CD14-positive monocyte (primary cell): ENCODE measurements at regions not wholly inside any gene's neighbourhood (a gene's known extent, or its start where the extent isn't known, plus 50 kb on each side); places are given as distances from the start of the nearest gene placed in this dataset.

Experiments used
- DNase-seq, 3 donors: peaks; one replicate each; pipeline ENCODE4 v3.0.0-alpha.2; 2011 to 2022
- H2AFZ ChIP-seq: 2 replicates; pipeline ENCODE4 v1.6.0; 2012; ENCODE audit warnings: mild to moderate bottlenecking, low read depth, low read length, inconsistent platforms; ENCODE audit not compliant: insufficient read depth, poor library complexity, severe bottlenecking
- H3K27ac ChIP-seq, 2 donors: 1 replicate in 1 of 2; 2 replicates in 1 of 2; pipeline ENCODE4 v1.5.1; 2012 to 2013; ENCODE audit warnings: low read length in 2 of 2, control low read depth in 1 of 2, inconsistent platforms in 1 of 2, low read depth in 1 of 2, mild to moderate bottlenecking in 1 of 2
- H3K27me3 ChIP-seq, 2 donors: one replicate each; pipeline versions ENCODE4 v1.6.0 to v1.6.1; 2011 to 2013; ENCODE audit warnings: low read length in 2 of 2; ENCODE audit not compliant: control insufficient read depth in 2 of 2, insufficient read depth in 2 of 2
- H3K36me3 ChIP-seq, 2 donors: replicated peaks in 1 of 2; 1 replicate in 1 of 2; 2 replicates in 1 of 2; pipeline versions ENCODE4 v1.5.1 to v1.6.1; 2012 to 2013; ENCODE audit warnings: low read length in 2 of 2, control low read depth in 1 of 2, inconsistent platforms in 1 of 2, mild to moderate bottlenecking in 1 of 2; ENCODE audit not compliant: insufficient read depth in 2 of 2, control insufficient read depth in 1 of 2
- H3K4me1 ChIP-seq, 2 donors: 1 replicate in 1 of 2; 2 replicates in 1 of 2; pipeline versions ENCODE4 v1.5.1 to v1.6.1; 2012 to 2013; ENCODE audit warnings: low read length in 2 of 2, control low read depth in 1 of 2, inconsistent platforms in 1 of 2, mild to moderate bottlenecking in 1 of 2, moderate library complexity in 1 of 2; ENCODE audit not compliant: insufficient read depth in 2 of 2, control insufficient read depth in 1 of 2
- H3K4me2 ChIP-seq: replicated peaks from 2 replicates; pipeline ENCODE3; 2012; ENCODE audit warnings: low read length, moderate library complexity, mild to moderate bottlenecking; ENCODE audit not compliant: poor library complexity, severe bottlenecking; ENCODE audit errors: extremely low read depth
- H3K4me3 ChIP-seq, 3 experiments: fragments of 200-600 bp in 1 of 3; sonication (generic) in 1 of 3; replicated peaks in 1 of 3; 1 replicate in 2 of 3; 2 replicates in 1 of 3; pipeline ENCODE4 v1.5.1; 2011 to 2013; ENCODE audit warnings: low read length in 3 of 3, mild to moderate bottlenecking in 3 of 3, control low read depth in 2 of 3, low read depth in 2 of 3, inconsistent platforms in 1 of 3, moderate library complexity in 1 of 3
- H3K79me2 ChIP-seq: 2 replicates; pipeline ENCODE4 v1.6.0; 2012; ENCODE audit warnings: mild to moderate bottlenecking, control low read depth, inconsistent platforms, low read length, moderate library complexity; ENCODE audit not compliant: insufficient read depth
- H3K9ac ChIP-seq: 2 replicates; pipeline ENCODE4 v1.6.0; 2017; ENCODE audit warnings: low read length, mild to moderate bottlenecking; ENCODE audit not compliant: insufficient read depth, poor library complexity, severe bottlenecking
- H3K9me3 ChIP-seq, 2 donors: replicated peaks in 1 of 2; 1 replicate in 1 of 2; 2 replicates in 1 of 2; pipeline versions ENCODE4 v1.5.1 to v1.6.1; 2012 to 2013; ENCODE audit warnings: low read length in 2 of 2, control low read depth in 1 of 2; ENCODE audit not compliant: control insufficient read depth in 1 of 2, insufficient read depth in 1 of 2
- H4K20me1 ChIP-seq: 2 replicates; pipeline ENCODE4 v1.6.0; 2012; ENCODE audit warnings: mild to moderate bottlenecking, low read length, control low read depth, moderate library complexity; ENCODE audit not compliant: insufficient read depth
- H3K27ac Mint-ChIP-seq, 7 donors: one replicate each; pipeline ENCODE4 v1.8.0; 2020; ENCODE audit warnings: mild to moderate bottlenecking in 7 of 7, mixed read lengths in 7 of 7, moderate library complexity in 6 of 7, inconsistent platforms in 2 of 7
- H3K27me3 Mint-ChIP-seq, 3 donors: one replicate each; pipeline ENCODE4 v1.8.0; 2021 to 2022; ENCODE audit warnings: low read depth in 3 of 3, mild to moderate bottlenecking in 3 of 3, mixed read lengths in 3 of 3, moderate library complexity in 3 of 3, inconsistent platforms in 1 of 3
- H3K36me3 Mint-ChIP-seq, 2 donors: one replicate each; pipeline ENCODE4 v1.8.0; 2020; ENCODE audit warnings: mixed read lengths in 2 of 2, inconsistent platforms in 1 of 2, mild to moderate bottlenecking in 1 of 2
- H3K4me1 Mint-ChIP-seq: one replicate; pipeline ENCODE4 v1.8.0; 2020; ENCODE audit warnings: mild to moderate bottlenecking, mixed read lengths
- H3K4me3 Mint-ChIP-seq, 2 donors: one replicate each; pipeline ENCODE4 v1.8.0; 2020; ENCODE audit warnings: mild to moderate bottlenecking in 2 of 2, mixed read lengths in 2 of 2, moderate library complexity in 1 of 2
- H3K9me3 Mint-ChIP-seq, 7 donors: one replicate each; pipeline ENCODE4 v1.8.0; 2020 to 2022; ENCODE audit warnings: mixed read lengths in 7 of 7, mild to moderate bottlenecking in 6 of 7, moderate library complexity in 6 of 7, inconsistent platforms in 2 of 7
- CTCF ChIP-seq: fragments of 200-600 bp; IDR thresholded peaks from one replicate; pipeline ENCODE4 v1.8.0; 2022; ENCODE audit warnings: antibody characterized with exemption, mild to moderate bottlenecking
- WGBS: methylation state at CpG from one replicate; pipeline ENCODE4 v1.1.5; 2013; ENCODE audit warnings: missing lambda C conversion rate; ENCODE audit not compliant: insufficient coverage; 5-methylcytosine and 5-hydroxymethylcytosine counted together
- intact Hi-C, 2 donors: fragments of 100-400 bp; cut with micrococcal nuclease; formaldehyde crosslinking; loops; one replicate each; pipeline versions ENCODE4 v1.15.0 to v1.15.1; 2023

GRCh38 chr2:200056105-200056504, 100.7 kb downstream of the MAIP1 start:
- 0% methylated on average over 1 of the region's 3 CpGs for WGBS
- Histone ChIP-seq H3K4me1 (no peaks in the 10 kb centered on the region), H3K4me2 (no peak overlapping the region), H3K9me3 (no peaks in the 10 kb centered on the region), H3K27ac (no peak overlapping the region), H3K79me2 (no peaks in the 10 kb centered on the region), H3K9ac (no peak overlapping the region), H2AFZ (no peak overlapping the region), H4K20me1 (no peaks in the 10 kb centered on the region), H3K4me3 (no peak overlapping the region), H3K36me3 (no peaks in the 10 kb centered on the region), H3K27me3 (no peaks in the 10 kb centered on the region)
- no peak for TF ChIP-seq CTCF
- Mint-ChIP-seq H3K4me1 (peaks cover 2% of the 10 kb centered on the region), H3K4me3 (no peak overlapping the region), H3K27me3 (peaks cover 0 to 10% (median 3%) of the 10 kb centered on the region in 3 donors), H3K9me3 (peaks cover 3 to 21% (median 8%) of the 10 kb centered on the region in 7 donors), H3K27ac (no peak overlapping the region), H3K36me3 (no peaks in the 10 kb centered on the region)
- DNase-seq: no peak
- intact Hi-C loops: no loop called here

GRCh38 chr2:200063155-200063554, 107.8 kb downstream of the MAIP1 start:
- no peaks in the 10 kb centered on the region for H3K27me3 ChIP-seq
- no peak overlapping the region for H3K4me3 ChIP-seq
- Mint-ChIP-seq H3K36me3 (no peaks in the 10 kb centered on the region), H3K9me3 (peaks cover 0 to 10% (median 5%) of the 10 kb centered on the region in 7 donors), H3K27ac (no peak overlapping the region), H3K27me3 (peaks cover 0 to 7% (median 6%) of the 10 kb centered on the region in 3 donors), H3K4me1 (no peaks in the 10 kb centered on the region), H3K4me3 (no peak overlapping the region)
- H3K27ac ChIP-seq: no peak overlapping the region
- TF ChIP-seq CTCF: no peak
- H4K20me1 ChIP-seq: no peaks in the 10 kb centered on the region
- H3K4me1 ChIP-seq: no peaks in the 10 kb centered on the region
- 85% methylated on average over 3 of the region's 3 CpGs for WGBS
- no peaks in the 10 kb centered on the region for H3K36me3 ChIP-seq
- H3K79me2 ChIP-seq: no peaks in the 10 kb centered on the region
- no peak overlapping the region for H3K9ac ChIP-seq
- intact Hi-C loops: no loop called here
- H3K4me2 ChIP-seq: no peak overlapping the region
- H2AFZ ChIP-seq: no peak overlapping the region
- DNase-seq: no peak
- H3K9me3 ChIP-seq: no peaks in the 10 kb centered on the region
